WTC11 (cell line): ENCODE measurements at regions not wholly inside any gene's neighbourhood (a gene's known extent, or its start where the extent isn't known, plus 50 kb on each side); places are given as distances from the start of the nearest gene placed in this dataset.

Source experiments
- ATAC-seq: fragments of 200-7000 bp; cut with Tn5 transposase; 2 replicates; pipeline ENCODE4 v1.10.0; 2021; ENCODE audit warnings: mild to moderate bottlenecking, moderate library complexity
- CTCF ChIA-PET: fragments of 300-600 bp; sonication (Branson Sonifier 250); formaldehyde crosslinking; loops from one replicate; lab custom pipeline; 2021; ENCODE audit warnings: antibody characterized with exemption; lab: Charles Lee
- POLR2A ChIA-PET: fragments of 350-600 bp; sonication (Branson Sonifier 250); formaldehyde crosslinking; loops from one replicate; lab custom pipeline; 2021; ENCODE audit warnings: antibody characterized with exemption; lab: Charles Lee
- DNase-seq: peaks from one replicate; pipeline ENCODE4 v3.0.0; 2021; ENCODE audit warnings: low spot score
- H3K27ac Mint-ChIP-seq: 2 replicates; pipeline ENCODE4 v1.8.0; 2021; ENCODE audit warnings: mixed read lengths
- H3K27me3 Mint-ChIP-seq: 2 replicates; pipeline ENCODE4 v1.8.0; 2021; ENCODE audit warnings: low read depth, mild to moderate bottlenecking, moderate library complexity, mixed read lengths
- H3K36me3 Mint-ChIP-seq: 2 replicates; pipeline ENCODE4 v1.8.0; 2021; ENCODE audit warnings: mixed read lengths
- H3K4me1 Mint-ChIP-seq: 2 replicates; pipeline ENCODE4 v1.8.0; 2022; ENCODE audit warnings: mixed read lengths
- H3K4me3 Mint-ChIP-seq: 2 replicates; pipeline ENCODE4 v1.8.0; 2021; ENCODE audit warnings: mild to moderate bottlenecking, moderate library complexity, mixed read lengths
- H3K9me3 Mint-ChIP-seq: 2 replicates; pipeline ENCODE4 v1.8.0; 2021; ENCODE audit warnings: mixed read lengths
- CREM ChIP-seq: sonication (generic); formaldehyde crosslinking; IDR thresholded peaks from 2 replicates; pipeline ENCODE4 v1.8.1; 2022; ENCODE audit warnings: mild to moderate bottlenecking, missing genetic modification reagents, moderate library complexity
- E2F1 ChIP-seq: sonication (generic); formaldehyde crosslinking; IDR thresholded peaks from 2 replicates; pipeline ENCODE4 v1.8.0; 2022; ENCODE audit warnings: mild to moderate bottlenecking, missing genetic modification reagents
- ELF4 ChIP-seq: sonication (generic); formaldehyde crosslinking; IDR thresholded peaks from 2 replicates; pipeline ENCODE4 v1.8.1; 2022; ENCODE audit warnings: low read depth, mild to moderate bottlenecking, moderate library complexity, missing genetic modification reagents
- ETV6 ChIP-seq: sonication (generic); formaldehyde crosslinking; IDR thresholded peaks from 2 replicates; pipeline ENCODE4 v1.8.1; 2022; ENCODE audit warnings: mild to moderate bottlenecking, missing genetic modification reagents
- GRHL2 ChIP-seq: fragments of 250-450 bp; sonication (Bioruptor Pico); IDR thresholded peaks from 2 replicates; pipeline ENCODE4 v1.8.0; 2022; ENCODE audit warnings: mild to moderate bottlenecking, moderate library complexity; ENCODE audit not compliant: insufficient replicate concordance, severe bottlenecking
- GTF2I ChIP-seq: fragments of 250-450 bp; sonication (Bioruptor Pico); conservative IDR thresholded peaks from 2 replicates; pipeline ENCODE4 v1.4.0; 2021; ENCODE audit warnings: mild to moderate bottlenecking
- HMGXB4 ChIP-seq: sonication (generic); formaldehyde crosslinking; IDR thresholded peaks from 2 replicates; pipeline ENCODE4 v1.8.1; 2023; ENCODE audit warnings: mild to moderate bottlenecking, moderate library complexity, missing genetic modification reagents
- NR1H2 ChIP-seq: sonication (generic); formaldehyde crosslinking; IDR thresholded peaks from 2 replicates; pipeline ENCODE4 v1.9.0; 2021; ENCODE audit warnings: mild to moderate bottlenecking, moderate library complexity, missing genetic modification reagents
- PRRX2 ChIP-seq: fragments of 250-450 bp; sonication (Bioruptor Pico); IDR thresholded peaks from 2 replicates; pipeline ENCODE4 v1.8.0; 2021; ENCODE audit warnings: mild to moderate bottlenecking
- RORB ChIP-seq: fragments of 250-450 bp; sonication (Bioruptor Pico); IDR thresholded peaks from 2 replicates; pipeline ENCODE4 v1.9.0; 2021; ENCODE audit warnings: mild to moderate bottlenecking
- SMAD3 ChIP-seq: sonication (generic); formaldehyde crosslinking; IDR thresholded peaks from 2 replicates; pipeline ENCODE4 v1.8.0; 2022; ENCODE audit warnings: missing genetic modification reagents, mild to moderate bottlenecking, borderline replicate concordance
- SMAD4 ChIP-seq: sonication (generic); formaldehyde crosslinking; IDR thresholded peaks from 2 replicates; pipeline ENCODE4 v1.8.0; 2022; ENCODE audit warnings: mild to moderate bottlenecking, missing genetic modification reagents
- TEAD1 ChIP-seq: sonication (generic); formaldehyde crosslinking; IDR thresholded peaks from 2 replicates; pipeline ENCODE4 v1.8.0; 2022; ENCODE audit warnings: mild to moderate bottlenecking, missing genetic modification reagents
- ZMAT4 ChIP-seq: fragments of 250-450 bp; sonication (Bioruptor Pico); IDR thresholded peaks from 2 replicates; pipeline ENCODE4 v1.9.0; 2021; ENCODE audit warnings: mild to moderate bottlenecking
- ZNF121 ChIP-seq: sonication (generic); formaldehyde crosslinking; IDR thresholded peaks from 2 replicates; pipeline ENCODE4 v1.8.0; 2023; ENCODE audit warnings: missing genetic modification reagents
- TF ChIP-seq, protein P1 (sequence below): sonication (generic); formaldehyde crosslinking; IDR thresholded peaks from 2 replicates; pipeline ENCODE4 v1.8.1; 2023; ENCODE audit warnings: mild to moderate bottlenecking, missing genetic modification reagents, moderate library complexity
- TF ChIP-seq, protein P2 (sequence below): sonication (generic); formaldehyde crosslinking; IDR thresholded peaks from 2 replicates; pipeline ENCODE4 v1.8.1; 2022; ENCODE audit warnings: mild to moderate bottlenecking, moderate library complexity, missing genetic modification reagents
- TF ChIP-seq, protein P3 (sequence below): sonication (generic); formaldehyde crosslinking; IDR thresholded peaks from 2 replicates; pipeline ENCODE4 v1.8.0; 2022; ENCODE audit warnings: missing genetic modification reagents

- Mint-ChIP-seq H3K36me3 (no peaks in the 10 kb centered on the region), H3K9me3 (no peaks in the 10 kb centered on the region), H3K4me1 (peaks cover 11% of the 10 kb centered on the region), H3K4me3 (no peak overlapping the region), H3K27ac (no peak overlapping the region), H3K27me3 (no peaks in the 10 kb centered on the region; the same call in 1 of the 2 replicates)
- ATAC-seq (no peak), DNase-seq (no peak)
- POLR2A ChIA-PET = interaction anchor here (0.6 kb wide), 1 partner anchor 10 kb away, joined by 3 read pairs; no protein-coding TSS in a partner anchor
- TF ChIP-seq CREM (CRISPR knock-in tag) (no peak), SMAD3 (CRISPR knock-in tag) (no peak), NR1H2 (no peak), SMAD4 (CRISPR knock-in tag) (no peak), GTF2I (CRISPR knock-in tag) (no peak), ZNF121 (no peak), HMGXB4 (CRISPR knock-in tag) (no peak)
- CTCF ChIA-PET = interaction anchor here (0.6 to 1.3 kb wide), 2 partner anchors 30 to 42 kb away, joined by 3 read pairs; no protein-coding TSS in a partner anchor
Observed at GRCh38 chr12:107360482-107360881, 267.1 kb upstream of the CRY1 start.

DNA sequence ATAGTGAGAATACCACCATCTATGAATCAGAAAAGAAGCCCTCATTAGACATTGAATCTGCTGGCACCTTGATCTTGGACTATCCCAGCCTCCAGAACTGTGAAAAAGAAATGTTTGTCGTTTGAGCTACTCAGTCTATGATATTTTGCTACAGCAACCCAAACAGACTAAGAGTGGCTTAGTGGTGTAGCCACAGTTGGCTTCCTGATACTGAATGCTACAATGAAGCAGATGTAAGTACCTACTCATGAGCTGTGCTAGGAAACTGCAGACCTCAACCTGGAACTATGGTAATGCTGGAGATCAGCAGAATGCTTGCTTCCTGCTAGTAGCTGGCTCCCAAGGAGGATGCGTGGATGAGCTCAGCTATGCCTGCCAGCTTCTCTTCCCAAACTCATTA is 268.6 kb upstream of the CRY1 start:
- POLR2A ChIA-PET = interaction anchor here (0.6 kb wide), 1 partner anchor 419 kb away, joined by 4 read pairs; no protein-coding TSS in a partner anchor
- H3K27ac Mint-ChIP-seq = no peak overlapping the region
- peak; percentile 39; the same call in 1 of the 2 replicates for ATAC-seq

More for the DNA sequence above, 268.6 kb upstream of the CRY1 start:
- TF ChIP-seq GRHL2 (CRISPR knock-in tag) = no peak
- TF ChIP-seq NR1H2 = no peak
- TF ChIP-seq, protein P1, sequence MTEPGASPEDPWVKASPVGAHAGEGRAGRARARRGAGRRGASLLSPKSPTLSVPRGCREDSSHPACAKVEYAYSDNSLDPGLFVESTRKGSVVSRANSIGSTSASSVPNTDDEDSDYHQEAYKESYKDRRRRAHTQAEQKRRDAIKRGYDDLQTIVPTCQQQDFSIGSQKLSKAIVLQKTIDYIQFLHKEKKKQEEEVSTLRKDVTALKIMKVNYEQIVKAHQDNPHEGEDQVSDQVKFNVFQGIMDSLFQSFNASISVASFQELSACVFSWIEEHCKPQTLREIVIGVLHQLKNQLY (CRISPR knock-in tag) = no peak
- TF ChIP-seq E2F1 = no peak
- TF ChIP-seq ETV6 = no peak
- TF ChIP-seq, protein P2, sequence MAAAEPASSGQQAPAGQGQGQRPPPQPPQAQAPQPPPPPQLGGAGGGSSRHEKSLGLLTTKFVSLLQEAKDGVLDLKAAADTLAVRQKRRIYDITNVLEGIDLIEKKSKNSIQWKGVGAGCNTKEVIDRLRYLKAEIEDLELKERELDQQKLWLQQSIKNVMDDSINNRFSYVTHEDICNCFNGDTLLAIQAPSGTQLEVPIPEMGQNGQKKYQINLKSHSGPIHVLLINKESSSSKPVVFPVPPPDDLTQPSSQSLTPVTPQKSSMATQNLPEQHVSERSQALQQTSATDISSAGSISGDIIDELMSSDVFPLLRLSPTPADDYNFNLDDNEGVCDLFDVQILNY = no peak
- TF ChIP-seq ELF4 = no peak
- TF ChIP-seq, protein P3, sequence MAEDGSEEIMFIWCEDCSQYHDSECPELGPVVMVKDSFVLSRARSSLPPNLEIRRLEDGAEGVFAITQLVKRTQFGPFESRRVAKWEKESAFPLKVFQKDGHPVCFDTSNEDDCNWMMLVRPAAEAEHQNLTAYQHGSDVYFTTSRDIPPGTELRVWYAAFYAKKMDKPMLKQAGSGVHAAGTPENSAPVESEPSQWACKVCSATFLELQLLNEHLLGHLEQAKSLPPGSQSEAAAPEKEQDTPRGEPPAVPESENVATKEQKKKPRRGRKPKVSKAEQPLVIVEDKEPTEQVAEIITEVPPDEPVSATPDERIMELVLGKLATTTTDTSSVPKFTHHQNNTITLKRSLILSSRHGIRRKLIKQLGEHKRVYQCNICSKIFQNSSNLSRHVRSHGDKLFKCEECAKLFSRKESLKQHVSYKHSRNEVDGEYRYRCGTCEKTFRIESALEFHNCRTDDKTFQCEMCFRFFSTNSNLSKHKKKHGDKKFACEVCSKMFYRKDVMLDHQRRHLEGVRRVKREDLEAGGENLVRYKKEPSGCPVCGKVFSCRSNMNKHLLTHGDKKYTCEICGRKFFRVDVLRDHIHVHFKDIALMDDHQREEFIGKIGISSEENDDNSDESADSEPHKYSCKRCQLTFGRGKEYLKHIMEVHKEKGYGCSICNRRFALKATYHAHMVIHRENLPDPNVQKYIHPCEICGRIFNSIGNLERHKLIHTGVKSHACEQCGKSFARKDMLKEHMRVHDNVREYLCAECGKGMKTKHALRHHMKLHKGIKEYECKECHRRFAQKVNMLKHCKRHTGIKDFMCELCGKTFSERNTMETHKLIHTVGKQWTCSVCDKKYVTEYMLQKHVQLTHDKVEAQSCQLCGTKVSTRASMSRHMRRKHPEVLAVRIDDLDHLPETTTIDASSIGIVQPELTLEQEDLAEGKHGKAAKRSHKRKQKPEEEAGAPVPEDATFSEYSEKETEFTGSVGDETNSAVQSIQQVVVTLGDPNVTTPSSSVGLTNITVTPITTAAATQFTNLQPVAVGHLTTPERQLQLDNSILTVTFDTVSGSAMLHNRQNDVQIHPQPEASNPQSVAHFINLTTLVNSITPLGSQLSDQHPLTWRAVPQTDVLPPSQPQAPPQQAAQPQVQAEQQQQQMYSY (CRISPR knock-in tag) = no peak
- TF ChIP-seq TEAD1 = no peak
- TF ChIP-seq PRRX2 (CRISPR knock-in tag) = no peak
- no peak for TF ChIP-seq HMGXB4 (CRISPR knock-in tag)
- TF ChIP-seq ZMAT4 = no peak
- no peak for TF ChIP-seq RORB
- peaks cover 3% of the 10 kb centered on the region; the same call in 1 of the 2 replicates for H3K9me3 Mint-ChIP-seq
- H3K4me3 Mint-ChIP-seq = no peak overlapping the region
- H3K27me3 Mint-ChIP-seq = no peaks in the 10 kb centered on the region; the same call in 1 of the 2 replicates
- no peak for DNase-seq
- CTCF ChIA-PET = interaction anchor here (1.0 to 1.4 kb wide), 2 partner anchors 9 to 230 kb away, joined by 4 to 5 read pairs; no protein-coding TSS in a partner anchor
- H3K36me3 Mint-ChIP-seq = no peaks in the 10 kb centered on the region
- peaks cover 21% of the 10 kb centered on the region for H3K4me1 Mint-ChIP-seq
